Suprapubic skin (tissue), 4 donors: ENCODE measurements at regions not wholly inside any gene's neighbourhood (a gene's known extent, or its start where the extent isn't known, plus 50 kb on each side); places are given as distances from the start of the nearest gene placed in this dataset.

Experiments
- DNase-seq, 2 donors: peaks; one replicate each; pipeline ENCODE4 v3.0.0-alpha.2; 2019; ENCODE audit warnings: low spot score in 2 of 2
- H3K27ac ChIP-seq: fragments of 200-600 bp; sonication (generic); one replicate; pipeline ENCODE4 v1.5.1; 2019
- H3K27me3 ChIP-seq: fragments of 200-600 bp; sonication (generic); one replicate; pipeline ENCODE4 v1.5.1; 2019
- H3K36me3 ChIP-seq: fragments of 200-600 bp; sonication (generic); one replicate; pipeline ENCODE4 v1.5.1; 2019
- H3K4me1 ChIP-seq: fragments of 200-600 bp; sonication (generic); one replicate; pipeline ENCODE4 v1.5.1; 2019
- H3K4me3 ChIP-seq: fragments of 200-600 bp; sonication (generic); one replicate; pipeline ENCODE4 v1.5.1; 2019; ENCODE audit warnings: mild to moderate bottlenecking
- H3K9me3 ChIP-seq: fragments of 200-600 bp; sonication (generic); one replicate; pipeline ENCODE4 v1.5.1; 2019
- CTCF ChIP-seq, 2 donors: fragments of 200-600 bp in 1 of 2; fragments of 450-650 bp in 1 of 2; sonication (generic) in 1 of 2; IDR thresholded peaks; one replicate each; pipeline ENCODE4 v1.5.1; 2016 to 2019; ENCODE audit warnings: antibody characterized with exemption in 2 of 2, mild to moderate bottlenecking in 1 of 2, moderate library complexity in 1 of 2
- EP300 ChIP-seq: sonication (generic); formaldehyde crosslinking; IDR thresholded peaks from one replicate; pipeline ENCODE4 v1.6.1; 2017; ENCODE audit warnings: antibody characterized with exemption
- POLR2A ChIP-seq, 2 donors: fragments of 450-650 bp; IDR thresholded peaks; one replicate each; pipeline ENCODE4 v1.6.1; 2017; ENCODE audit warnings: antibody characterized with exemption in 2 of 2, mild to moderate bottlenecking in 2 of 2, moderate library complexity in 2 of 2
- POLR2AphosphoS5 ChIP-seq, 3 donors: sonication (generic); formaldehyde crosslinking; IDR thresholded peaks; one replicate each; pipeline ENCODE4 v1.6.1; 2017; ENCODE audit warnings: antibody characterized with exemption in 3 of 3
- WGBS: methylation state at CpG from one replicate; pipeline ENCODE4 v1.1.5; 2018; 5-methylcytosine and 5-hydroxymethylcytosine counted together

- H3K4me1 ChIP-seq: no peaks in the 10 kb centered on the region
- H3K27me3 ChIP-seq: peaks cover 20% of the 10 kb centered on the region
- TF ChIP-seq POLR2A (IDR thresholded peaks at IDR 0.05) (no peak), EP300 (no peak), CTCF (IDR thresholded peaks at IDR 0.05) (no peak)
- H3K4me3 ChIP-seq: no peak overlapping the region
- H3K9me3 ChIP-seq: no peaks in the 10 kb centered on the region
- no peak for DNase-seq
- no peak overlapping the region for H3K27ac ChIP-seq
- 62% methylated on average over 3 of the region's 3 CpGs for WGBS
- H3K36me3 ChIP-seq: no peaks in the 10 kb centered on the region
Measured at GRCh38 chr7:26553582-26553981, 261.9 kb downstream of the SNX10 start.

GRCh38 chr7:26554952-26555351 lies 263.3 kb downstream of the SNX10 start:
- DNase-seq: no peak
- Histone ChIP-seq H3K27me3 (peaks cover 11% of the 10 kb centered on the region), H3K36me3 (no peaks in the 10 kb centered on the region), H3K27ac (no peak overlapping the region), H3K9me3 (no peaks in the 10 kb centered on the region), H3K4me1 (no peaks in the 10 kb centered on the region), H3K4me3 (no peak overlapping the region)
- TF ChIP-seq POLR2AphosphoS5 (IDR thresholded peaks at IDR 0.05) (no peak), POLR2A (IDR thresholded peaks at IDR 0.05) (no peak), EP300 (no peak), CTCF (IDR thresholded peaks at IDR 0.05) (no peak)
- WGBS: 82% methylated on average over 3 of the region's 3 CpGs

- WGBS: 67% methylated on average over 12 of the region's 12 CpGs
- Histone ChIP-seq H3K9me3 (no peaks in the 10 kb centered on the region), H3K4me1 (no peaks in the 10 kb centered on the region), H3K36me3 (no peaks in the 10 kb centered on the region), H3K4me3 (no peak overlapping the region), H3K27me3 (peaks cover 8% of the 10 kb centered on the region), H3K27ac (no peak overlapping the region)
- DNase-seq: no peak
- TF ChIP-seq POLR2AphosphoS5 (IDR thresholded peaks at IDR 0.05) (no peak), POLR2A (IDR thresholded peaks at IDR 0.05) (no peak), CTCF (IDR thresholded peaks at IDR 0.05) (no peak), EP300 (no peak)
Measured at GRCh38 chr7:26556061-26556881, 264.6 kb downstream of the SNX10 start.

GRCh38 chr7:26560526-26561256 lies 269.0 kb downstream of the SNX10 start:
- 66% methylated on average over 5 of the region's 5 CpGs for WGBS
- H3K36me3 ChIP-seq: no peaks in the 10 kb centered on the region

More at GRCh38 chr7:26560526-26561256, 269.0 kb downstream of the SNX10 start:
- H3K4me3 ChIP-seq: no peak overlapping the region
- no peak for DNase-seq
- no peaks in the 10 kb centered on the region for H3K9me3 ChIP-seq
- H3K27me3 ChIP-seq: peaks cover 12% of the 10 kb centered on the region
- H3K4me1 ChIP-seq: no peaks in the 10 kb centered on the region
- no peak overlapping the region for H3K27ac ChIP-seq
- TF ChIP-seq POLR2A (IDR thresholded peaks at IDR 0.05) (no peak), CTCF (IDR thresholded peaks at IDR 0.05) (no peak), EP300 (no peak), POLR2AphosphoS5 (IDR thresholded peaks at IDR 0.05) (no peak)
